Activated CD8-positive, alpha-beta memory T cell treated with anti-CD3 and anti-CD28 coated beads for 36 hours (primary cell): ENCODE measurements at regions not wholly inside any gene's neighbourhood (a gene's known extent, or its start where the extent isn't known, plus 50 kb on each side); places are given as distances from the start of the nearest gene placed in this dataset.

Experiments used
- CTCF ChIA-PET: fragments of 350-600 bp; sonication (Branson Sonifier 250); formaldehyde crosslinking; loops from one replicate; lab custom pipeline; 2021; ENCODE audit warnings: antibody characterized with exemption; lab: Charles Lee
- POLR2A ChIA-PET: fragments of 350-600 bp; sonication (Branson Sonifier 250); formaldehyde crosslinking; loops from one replicate; lab custom pipeline; 2021; ENCODE audit warnings: antibody characterized with exemption; lab: Charles Lee

DNA sequence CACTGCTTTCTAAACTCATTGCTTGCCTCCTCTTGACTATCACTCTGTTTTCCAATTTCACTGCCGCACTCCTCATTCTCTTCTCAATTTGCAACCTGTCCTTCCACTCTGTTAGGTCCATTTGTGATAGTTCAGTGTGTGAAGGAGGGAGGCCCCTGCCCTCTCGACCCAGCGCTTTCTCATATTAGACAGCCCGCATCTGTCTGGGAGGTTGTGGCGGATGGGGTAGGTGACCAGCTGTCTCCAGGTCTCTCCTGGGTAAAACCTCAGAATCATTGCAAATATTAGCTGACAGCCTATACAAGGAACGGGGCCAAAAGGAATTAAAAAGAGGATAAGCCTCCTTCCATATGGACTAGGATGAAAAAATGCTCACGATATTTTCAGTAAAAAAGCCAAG lies 358.3 kb downstream of the SHQ1 start:
- POLR2A ChIA-PET: no interaction called here
- CTCF ChIA-PET: no interaction called here

DNA sequence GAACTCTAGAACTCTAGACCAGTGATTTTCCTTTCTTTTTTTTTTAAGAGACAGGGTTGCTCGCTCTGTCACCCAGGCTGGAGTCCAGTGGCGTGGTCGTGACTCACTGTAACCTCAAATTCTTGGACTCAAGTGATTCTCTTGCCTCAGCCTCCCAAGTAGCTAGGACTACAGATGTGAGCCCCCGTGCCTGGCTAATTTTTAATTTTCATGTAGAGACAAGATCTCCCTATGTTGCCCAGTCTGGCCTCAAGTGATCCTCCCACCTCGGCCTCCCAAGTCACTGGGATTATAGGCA lies 359.6 kb downstream of the SHQ1 start:
- ChIA-PET POLR2A (no interaction called here), CTCF (interaction anchor here (1.4 kb wide), 1 partner anchor 12 kb away, joined by 5 read pairs; no protein-coding TSS in a partner anchor)

DNA sequence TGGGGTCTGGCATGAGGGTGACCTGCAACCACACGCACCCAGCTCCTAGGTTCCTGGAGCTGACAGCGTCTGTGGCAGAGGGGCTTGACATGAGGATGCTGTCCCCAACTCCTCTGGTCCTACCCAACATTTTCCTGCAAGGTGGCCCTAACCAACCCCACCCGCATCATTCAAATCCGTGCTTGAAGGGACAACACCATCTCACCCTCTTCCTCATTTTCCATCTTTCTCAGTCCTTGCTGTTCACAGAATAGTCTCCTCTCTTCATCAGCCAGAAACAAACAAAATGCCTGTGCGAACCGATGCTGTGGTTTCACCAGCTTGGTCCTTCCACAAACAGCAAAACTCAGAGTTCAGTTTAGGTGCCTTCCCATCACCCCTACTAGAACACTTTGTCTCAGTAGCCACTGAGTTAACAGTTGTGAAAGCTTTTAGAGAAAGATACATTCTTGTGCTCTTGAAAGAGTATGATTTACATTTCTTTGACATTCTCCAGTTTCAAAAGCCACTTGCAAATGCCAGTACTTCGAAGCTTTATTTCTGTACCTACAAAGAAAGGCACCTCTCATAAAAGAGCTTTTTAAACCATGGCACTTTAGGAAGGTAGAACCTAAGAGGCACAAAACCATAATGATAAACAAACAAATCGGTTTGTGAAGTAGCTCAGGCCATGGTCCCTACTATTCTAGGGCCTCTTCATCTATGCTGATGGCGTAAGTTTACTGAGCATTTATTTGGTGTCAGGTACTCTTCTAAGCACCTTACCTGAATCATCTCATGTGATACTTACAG lies 360.1 kb downstream of the SHQ1 start:
- CTCF ChIA-PET: interaction anchor here (1.4 kb wide), 1 partner anchor 13 kb away, joined by 5 read pairs; no protein-coding TSS in a partner anchor
- POLR2A ChIA-PET: interaction anchor here (1.2 kb wide), 1 partner anchor 32 kb away, joined by 4 read pairs; no protein-coding TSS in a partner anchor

DNA sequence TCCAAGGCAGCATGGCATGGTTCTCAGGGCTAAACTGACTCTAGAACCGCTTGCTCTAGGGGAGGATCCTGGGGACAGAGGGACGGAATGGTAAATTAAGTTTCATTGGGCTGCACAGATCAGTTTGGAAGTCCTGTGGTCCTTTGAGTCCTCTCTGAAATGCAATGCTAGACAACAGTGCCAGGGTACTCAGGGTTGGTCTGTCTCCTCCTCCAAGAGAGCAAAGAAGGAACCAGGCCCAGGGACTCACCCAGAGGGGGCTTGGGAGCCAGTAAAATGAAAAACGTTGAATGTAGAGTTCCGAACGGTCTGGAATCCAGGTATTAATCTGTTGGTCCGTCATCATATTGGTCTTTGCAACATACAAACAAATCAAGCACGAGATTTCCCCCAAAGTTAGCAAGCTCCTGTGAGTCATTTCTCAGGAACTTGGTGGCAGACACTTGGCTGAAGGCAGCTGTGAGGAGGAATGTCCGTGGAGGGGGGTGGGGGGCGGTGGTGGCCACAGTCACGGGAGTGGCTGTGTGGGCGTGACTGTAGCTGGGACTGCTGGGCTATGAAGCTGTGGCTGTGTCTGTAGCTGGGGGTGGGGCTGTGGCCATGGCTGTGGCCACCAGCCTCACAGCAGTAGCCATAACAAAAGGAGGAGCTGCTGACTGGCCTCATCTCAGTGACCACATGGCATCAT lies 361.0 kb downstream of the SHQ1 start:
- ChIA-PET POLR2A (interaction anchor here (1.2 kb wide), 1 partner anchor 33 kb away, joined by 4 read pairs; no protein-coding TSS in a partner anchor), CTCF (interaction anchor here (1.4 kb wide), 1 partner anchor 14 kb away, joined by 5 read pairs; no protein-coding TSS in a partner anchor)

DNA sequence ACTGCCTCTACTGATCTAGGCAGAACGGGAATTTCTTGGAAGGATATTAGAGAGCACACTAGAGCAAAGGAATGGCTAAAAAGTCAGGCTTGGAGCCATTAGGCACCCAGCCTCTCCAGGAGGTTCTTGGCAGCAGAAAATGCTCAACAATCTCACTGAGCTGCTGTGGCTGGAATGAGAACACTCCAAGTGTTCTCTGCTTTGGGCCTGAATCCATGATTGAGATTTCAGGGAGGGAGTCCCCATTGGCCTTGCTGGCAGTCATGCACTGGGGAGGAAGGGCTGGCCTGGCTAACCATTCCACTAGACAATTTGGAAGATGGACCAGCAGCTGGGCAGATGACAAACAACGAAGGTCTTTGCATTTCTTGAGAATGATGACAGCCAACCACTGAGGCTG lies 362.6 kb downstream of the SHQ1 start:
- POLR2A ChIA-PET: interaction anchor here (0.5 to 0.6 kb wide), 2 partner anchors 25 to 51 kb away, joined by 3 to 6 read pairs; no protein-coding TSS in a partner anchor
- CTCF ChIA-PET: interaction anchor here (1.1 to 1.6 kb wide), 2 partner anchors 8 to 35 kb away, joined by 3 read pairs; no protein-coding TSS in a partner anchor

DNA sequence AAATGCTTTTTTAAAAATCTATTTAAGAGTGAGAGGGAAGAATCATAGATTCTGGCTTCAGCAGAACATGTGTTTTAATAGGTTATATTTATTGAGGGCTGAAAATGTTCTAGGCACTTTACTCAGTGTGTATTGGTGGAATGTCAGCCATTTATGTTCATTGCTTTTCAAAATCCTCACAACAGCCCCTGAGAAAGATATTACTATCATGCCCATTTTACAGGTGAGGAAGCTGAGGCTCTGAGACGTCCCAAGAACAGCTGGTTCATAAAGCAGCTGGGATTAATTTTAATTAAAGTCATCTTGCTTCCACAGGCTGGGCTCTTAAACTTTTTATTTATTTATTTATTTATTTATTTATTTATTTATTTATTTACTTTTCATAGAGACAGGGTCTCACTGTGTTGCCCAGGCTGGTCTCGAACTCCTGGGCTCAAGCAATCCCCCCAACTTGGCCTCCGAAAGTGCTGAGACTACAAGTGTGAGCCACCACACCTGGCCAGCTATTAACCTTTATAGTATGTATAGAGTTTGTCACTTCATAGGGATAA lies 364.6 kb downstream of the SHQ1 start:
- POLR2A ChIA-PET: interaction anchor here (0.6 to 2.1 kb wide), 4 partner anchors 37 to 273 kb away, joined by 3 to 13 read pairs (median 4); no protein-coding TSS in a partner anchor

DNA sequence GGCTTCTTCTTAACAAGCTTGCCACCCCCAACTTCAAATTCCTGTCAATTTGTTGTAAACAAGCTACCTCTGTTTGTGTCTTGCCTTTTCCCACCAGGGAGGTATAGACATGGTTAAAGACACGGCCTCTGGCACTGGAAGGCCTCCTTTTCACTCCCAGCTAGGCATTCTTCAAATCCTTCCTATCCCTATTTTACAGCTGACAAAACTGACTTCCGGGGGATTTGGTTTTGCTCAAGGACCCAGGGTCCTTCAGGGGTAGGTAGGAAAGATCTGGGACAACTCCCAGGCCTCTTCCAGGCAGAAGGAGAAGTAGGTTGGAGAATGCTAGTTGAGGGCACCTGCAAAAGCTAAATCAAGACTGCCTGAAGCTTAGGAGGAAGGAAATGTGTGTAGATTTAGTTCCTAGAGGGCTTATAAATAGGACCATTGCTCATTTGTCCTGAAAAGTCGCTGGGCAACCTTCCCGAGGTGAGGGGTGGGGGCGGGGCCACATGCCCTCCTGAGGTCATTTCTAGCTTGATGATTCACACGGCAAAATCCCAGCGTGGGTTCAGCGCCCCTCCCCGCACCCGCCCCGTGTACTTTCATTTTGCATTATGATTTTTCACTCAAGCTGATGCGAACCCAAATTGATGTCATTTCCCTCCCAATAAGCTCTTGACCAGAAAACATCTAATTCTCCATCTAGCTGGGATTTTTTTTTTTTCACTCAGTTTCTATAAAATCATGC lies 365.5 kb downstream of the SHQ1 start:
- CTCF ChIA-PET: interaction anchor here (0.8 to 1.4 kb wide), 2 partner anchors 9 to 15 kb away, joined by 3 to 5 read pairs; no protein-coding TSS in a partner anchor
- POLR2A ChIA-PET: interaction anchor here (0.6 to 2.1 kb wide), 7 partner anchors 9 to 274 kb away, joined by 3 to 13 read pairs (median 3); no protein-coding TSS in a partner anchor

More for the DNA sequence above, 364.6 kb downstream of the SHQ1 start:
- CTCF ChIA-PET: no interaction called here

DNA sequence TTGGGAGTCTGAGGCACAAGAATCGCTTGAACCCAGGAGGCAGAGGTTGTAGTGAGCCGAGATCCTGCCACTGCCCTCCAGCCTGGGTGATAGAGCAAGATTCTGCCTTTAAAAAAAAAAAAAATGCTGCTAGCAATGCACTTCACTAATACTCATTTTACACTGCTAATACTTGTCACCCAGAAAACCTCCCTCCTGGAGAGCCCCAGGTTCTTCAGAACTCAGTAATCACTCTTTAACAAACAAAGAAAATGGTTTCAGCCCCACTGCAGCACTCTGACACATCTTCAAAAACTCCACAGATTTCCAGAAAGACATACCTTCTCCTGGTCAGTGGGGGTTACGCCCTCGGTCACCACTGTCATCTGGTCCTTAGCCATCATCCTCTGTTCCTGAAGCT lies 366.7 kb downstream of the SHQ1 start:
- POLR2A ChIA-PET: no interaction called here
- CTCF ChIA-PET: interaction anchor here (0.8 to 1.4 kb wide), 2 partner anchors 8 to 16 kb away, joined by 3 to 5 read pairs; no protein-coding TSS in a partner anchor

DNA sequence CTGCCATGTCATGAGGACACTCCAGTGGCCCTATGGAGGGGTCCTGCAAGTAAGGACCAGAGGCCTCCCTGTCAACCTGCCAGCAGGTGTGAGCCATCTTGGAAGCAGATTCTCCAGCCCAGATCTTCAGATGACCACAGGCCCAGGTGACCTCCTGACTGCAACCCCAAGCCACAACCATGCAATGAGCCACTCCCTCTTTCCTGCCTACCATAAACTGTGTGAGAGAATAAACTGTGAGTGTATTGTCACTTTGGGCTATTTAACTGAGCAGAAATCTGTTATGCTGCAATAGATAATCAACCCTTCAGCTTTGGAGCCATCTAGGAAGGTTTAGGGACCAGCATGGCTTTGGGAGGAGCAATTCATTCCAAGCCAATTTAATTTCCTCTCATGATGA lies 367.9 kb downstream of the SHQ1 start:
- POLR2A ChIA-PET: no interaction called here
- CTCF ChIA-PET: interaction anchor here (0.7 kb wide), 1 partner anchor 18 kb away, joined by 3 read pairs; no protein-coding TSS in a partner anchor

DNA sequence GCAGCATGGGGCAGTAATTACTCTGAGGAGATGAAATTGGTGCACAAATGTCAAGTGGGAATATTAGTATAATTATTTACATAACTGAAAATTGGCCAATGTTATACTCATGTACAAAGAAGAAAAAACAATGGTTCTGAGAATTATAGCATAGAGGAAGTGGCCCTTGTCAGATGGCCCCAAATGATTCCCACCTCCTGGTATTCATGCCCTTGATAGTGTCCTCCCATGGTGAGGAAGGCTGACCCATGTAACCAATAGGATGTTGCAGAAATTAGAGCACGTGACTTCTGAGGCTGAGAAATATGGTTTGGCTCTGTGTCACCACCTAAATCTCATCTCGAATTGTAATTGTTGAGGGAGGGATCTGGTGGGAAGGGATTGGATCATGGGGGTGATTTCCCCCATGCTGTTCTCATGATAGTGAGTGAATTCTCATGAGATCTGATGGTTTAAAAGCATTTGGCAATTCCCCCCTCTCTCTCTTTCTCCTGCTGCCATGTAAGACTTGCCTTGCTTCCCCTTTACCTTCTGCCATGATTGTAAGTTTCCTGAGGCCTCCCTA lies 368.5 kb downstream of the SHQ1 start:
- POLR2A ChIA-PET: no interaction called here
- CTCF ChIA-PET: no interaction called here

DNA sequence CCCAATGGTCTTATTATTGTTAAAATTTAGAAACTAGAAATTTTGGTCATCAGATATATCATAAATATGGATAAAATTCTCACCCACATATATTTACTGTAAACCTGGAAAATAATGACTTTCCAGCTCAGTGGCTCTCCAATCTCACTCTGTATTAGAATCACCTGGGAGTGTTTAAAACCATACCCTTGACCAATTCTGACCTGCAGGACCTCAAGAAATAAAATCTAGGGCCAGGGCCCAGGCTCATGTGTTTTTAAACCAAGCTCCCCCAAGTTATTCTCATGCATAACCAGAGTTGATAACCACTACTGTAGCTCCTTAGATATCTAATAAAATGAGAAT lies 372.1 kb downstream of the SHQ1 start:
- ChIA-PET CTCF (no interaction called here), POLR2A (no interaction called here)

DNA sequence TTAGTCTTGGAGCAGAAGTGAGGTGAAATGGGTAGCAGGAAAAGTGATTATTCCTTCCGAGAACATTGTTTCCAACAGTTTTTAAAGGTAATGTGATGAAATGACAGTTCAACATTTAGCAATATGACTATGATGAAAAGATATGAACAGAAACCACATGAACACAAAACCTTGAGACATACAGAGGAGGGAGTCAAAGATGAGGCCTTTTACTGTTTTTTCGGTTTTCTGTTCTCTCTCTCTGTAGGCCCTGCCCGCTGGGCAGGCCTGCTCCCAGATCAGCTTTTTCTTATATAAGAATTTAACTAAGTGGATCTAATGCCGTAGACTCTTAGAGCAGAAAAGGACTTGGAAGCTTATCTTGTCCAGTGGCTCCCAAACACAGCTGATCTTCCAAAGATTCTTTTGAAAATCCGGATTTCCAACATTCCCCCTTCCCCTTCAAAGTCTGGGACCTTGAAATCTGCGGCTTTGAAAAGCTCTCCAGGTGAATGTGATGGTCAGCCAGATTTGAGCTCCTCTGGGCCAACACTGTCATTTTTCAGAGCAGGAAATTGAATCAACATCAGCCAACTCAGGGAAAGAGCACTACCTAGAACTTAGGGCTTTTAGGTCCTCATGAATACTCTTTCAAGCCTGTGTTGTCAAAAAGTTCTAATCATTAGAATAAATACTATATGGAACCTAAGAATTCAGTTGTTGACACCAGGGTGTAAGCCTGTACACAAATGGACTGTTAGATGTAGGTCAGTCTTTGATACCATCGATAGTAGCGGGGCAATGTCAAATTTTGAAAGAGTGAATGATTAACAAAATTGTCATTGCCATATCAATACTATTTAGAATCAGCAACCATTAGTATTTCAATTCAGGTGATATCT lies 372.7 kb downstream of the SHQ1 start:
- ChIA-PET CTCF (no interaction called here), POLR2A (no interaction called here)

DNA sequence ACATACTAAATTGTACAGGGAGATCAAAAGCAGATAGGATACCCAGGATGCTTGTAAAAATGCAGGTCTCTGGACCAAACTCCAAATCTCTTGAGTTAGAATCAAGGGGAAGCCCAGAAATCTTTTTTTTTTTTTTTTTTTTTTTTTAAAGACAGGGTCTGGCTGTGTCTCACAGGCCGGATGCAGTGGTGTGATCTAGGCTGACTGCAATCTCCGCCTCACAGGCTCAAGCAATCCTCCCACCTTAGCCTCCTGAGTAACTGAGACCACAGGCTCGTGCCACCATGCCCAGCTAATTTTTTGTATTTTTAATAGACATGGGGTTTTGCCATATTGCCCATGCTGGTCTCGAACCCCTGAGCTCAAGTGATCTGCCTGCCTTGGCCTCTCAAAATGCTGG lies 373.5 kb downstream of the SHQ1 start:
- ChIA-PET POLR2A (no interaction called here), CTCF (no interaction called here)

DNA sequence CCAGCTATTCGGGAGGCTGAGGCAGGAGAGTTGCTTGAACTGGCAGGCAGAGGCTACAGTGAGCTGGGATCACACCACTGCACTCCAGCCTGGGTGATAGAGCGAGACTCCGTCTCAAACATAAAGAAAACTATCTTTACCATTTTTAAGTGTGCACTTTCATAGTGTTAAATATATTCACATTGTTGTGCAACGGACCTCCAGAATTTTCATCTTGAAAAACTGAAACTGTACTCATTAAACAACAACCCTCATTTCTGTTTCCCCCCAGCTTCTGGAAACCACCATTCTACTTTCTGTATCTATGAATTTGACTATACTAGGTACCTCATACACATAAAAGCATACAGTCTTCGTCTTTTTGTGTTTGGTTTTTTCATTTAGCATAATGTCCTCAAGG lies 375.1 kb downstream of the SHQ1 start:
- ChIA-PET POLR2A (interaction anchor here (0.6 to 1.1 kb wide), 2 partner anchors 10 to 267 kb away, joined by 5 read pairs; no protein-coding TSS in a partner anchor), CTCF (interaction anchor here (1.8 kb wide), 1 partner anchor 9 kb away, joined by 5 read pairs; no protein-coding TSS in a partner anchor)

DNA sequence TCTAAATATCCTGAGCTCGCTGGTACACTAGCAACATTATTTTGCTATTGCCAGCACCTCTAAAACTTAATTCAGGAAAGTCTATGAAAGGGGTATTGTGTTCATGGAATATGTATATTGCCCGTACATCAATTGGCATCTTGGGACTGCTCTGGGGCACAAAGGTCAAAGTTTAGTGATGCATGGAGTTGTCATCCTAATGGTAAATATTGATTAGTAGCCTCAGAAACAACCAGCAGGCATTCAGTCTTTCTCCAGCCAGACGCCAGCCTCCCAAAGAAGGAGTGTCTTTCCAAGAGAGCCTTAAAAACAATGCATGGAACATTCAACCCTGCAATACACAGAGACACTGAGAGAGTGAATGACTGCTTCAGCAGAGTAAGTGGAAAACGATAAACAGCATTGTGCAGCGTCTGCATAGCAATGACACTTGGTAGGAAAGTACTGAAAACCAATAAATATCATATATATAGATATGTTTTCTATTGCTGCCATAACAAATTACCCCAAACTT lies 377.3 kb downstream of the SHQ1 start:
- POLR2A ChIA-PET: no interaction called here
- CTCF ChIA-PET: no interaction called here

DNA sequence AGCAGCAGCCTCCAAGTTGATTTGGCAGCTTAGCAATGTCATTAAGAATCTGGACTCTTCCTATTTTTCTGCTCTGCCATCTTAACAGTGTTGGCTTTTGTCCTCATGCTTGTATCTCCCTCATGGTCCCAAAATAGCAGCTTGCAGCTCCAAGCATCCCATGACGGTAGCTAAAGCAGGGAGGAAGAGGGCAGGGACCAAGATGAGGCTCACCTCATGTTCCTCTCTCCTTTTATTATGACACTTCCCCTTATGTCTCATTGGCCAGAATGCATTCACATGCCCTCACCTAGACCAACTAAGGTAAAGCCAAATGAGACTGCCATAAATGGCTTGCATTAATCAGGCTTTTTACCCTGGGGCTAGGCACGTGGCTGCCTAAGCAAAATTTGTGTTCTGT lies 382.4 kb downstream of the SHQ1 start:
- CTCF ChIA-PET: no interaction called here
- POLR2A ChIA-PET: no interaction called here

DNA sequence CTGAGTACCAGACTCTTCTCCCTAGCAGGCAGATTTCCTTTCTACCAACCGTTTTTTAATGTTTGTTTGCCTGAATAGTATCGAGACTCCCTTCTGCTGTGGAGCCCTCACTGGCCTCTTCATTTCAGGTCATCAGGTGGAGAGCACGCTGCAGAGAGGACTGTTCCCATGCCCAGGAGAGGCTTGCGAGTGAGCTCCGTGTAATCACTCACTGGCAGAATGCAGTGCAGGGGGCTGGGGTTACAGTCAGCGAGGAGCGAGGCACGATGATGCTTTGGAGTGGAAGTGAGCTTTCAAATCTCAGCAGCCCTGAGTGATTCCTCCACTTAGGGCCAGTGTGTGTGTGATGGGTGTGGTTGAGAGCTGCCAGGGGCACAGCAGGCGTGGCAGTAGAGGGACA lies 385.2 kb downstream of the SHQ1 start:
- CTCF ChIA-PET: interaction anchor here (0.7 kb wide), 1 partner anchor 17 kb away, joined by 3 read pairs; no protein-coding TSS in a partner anchor
- POLR2A ChIA-PET: no interaction called here
